ENCODE measurements at regions not wholly inside any gene's neighbourhood (a gene's known extent, or its start where the extent isn't known, plus 50 kb on each side); places are given as distances from the start of the nearest gene placed in this dataset.

DNA sequence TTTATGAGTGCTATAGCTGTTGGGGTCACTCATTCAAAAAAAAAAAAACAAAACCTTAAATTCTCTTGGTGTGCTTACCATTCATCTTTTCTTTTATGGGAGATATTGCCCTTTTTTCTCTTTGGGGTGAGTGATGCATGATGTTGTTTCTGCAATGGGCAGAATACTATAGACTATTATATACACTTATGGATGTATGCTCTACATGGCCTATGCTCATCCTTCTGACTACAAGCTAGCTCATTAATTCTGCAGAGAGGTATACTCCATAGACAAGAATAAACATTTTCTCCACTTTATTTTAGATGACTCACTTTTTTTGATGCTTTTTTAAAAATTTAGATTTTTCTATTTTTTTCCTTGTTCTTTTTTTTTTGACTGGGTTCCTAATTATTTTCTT, 160.3 kb upstream of the ANK2 start:
- TF ChIP-seq, protein P1, sequence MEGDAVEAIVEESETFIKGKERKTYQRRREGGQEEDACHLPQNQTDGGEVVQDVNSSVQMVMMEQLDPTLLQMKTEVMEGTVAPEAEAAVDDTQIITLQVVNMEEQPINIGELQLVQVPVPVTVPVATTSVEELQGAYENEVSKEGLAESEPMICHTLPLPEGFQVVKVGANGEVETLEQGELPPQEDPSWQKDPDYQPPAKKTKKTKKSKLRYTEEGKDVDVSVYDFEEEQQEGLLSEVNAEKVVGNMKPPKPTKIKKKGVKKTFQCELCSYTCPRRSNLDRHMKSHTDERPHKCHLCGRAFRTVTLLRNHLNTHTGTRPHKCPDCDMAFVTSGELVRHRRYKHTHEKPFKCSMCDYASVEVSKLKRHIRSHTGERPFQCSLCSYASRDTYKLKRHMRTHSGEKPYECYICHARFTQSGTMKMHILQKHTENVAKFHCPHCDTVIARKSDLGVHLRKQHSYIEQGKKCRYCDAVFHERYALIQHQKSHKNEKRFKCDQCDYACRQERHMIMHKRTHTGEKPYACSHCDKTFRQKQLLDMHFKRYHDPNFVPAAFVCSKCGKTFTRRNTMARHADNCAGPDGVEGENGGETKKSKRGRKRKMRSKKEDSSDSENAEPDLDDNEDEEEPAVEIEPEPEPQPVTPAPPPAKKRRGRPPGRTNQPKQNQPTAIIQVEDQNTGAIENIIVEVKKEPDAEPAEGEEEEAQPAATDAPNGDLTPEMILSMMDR (conservative IDR thresholded peaks at IDR 0.05; ENCODE audit: low read length), result no peak
- no peak for TF ChIP-seq EZH2phosphoT487 (IDR thresholded peaks at IDR 0.05; ENCODE audit: borderline replicate concordance)
